ENCODE measurements at regions not wholly inside any gene's neighbourhood (a gene's known extent, or its start where the extent isn't known, plus 50 kb on each side); places are given as distances from the start of the nearest gene placed in this dataset.

- TF ChIP-seq CTCF (IDR thresholded peaks at IDR 0.05; ENCODE audit: insufficient read depth, low read length, missing control alignments) = no peak
- no peak overlapping the region for H3K4me3 ChIP-seq (ENCODE audit: low read depth, low read length)
- no peak for DNase-seq (ENCODE audit: low read depth, low spot score)
- CTCF ChIA-PET = no interaction called here
- POLR2A ChIA-PET = no interaction called here
These were observed 1661.8 kb upstream of the SPRY2 start for GRCh38 chr13:82002710-82003109.

GRCh38 chr13:81995316-81995715, 1654.4 kb upstream of the SPRY2 start:
- TF ChIP-seq CTCF (IDR thresholded peaks at IDR 0.05; ENCODE audit: insufficient read depth, low read length, missing control alignments) = no peak
- POLR2A ChIA-PET = no interaction called here
- CTCF ChIA-PET = no interaction called here

GRCh38 chr13:81990652-81991051, 1649.7 kb upstream of the SPRY2 start:
- ChIA-PET CTCF (no interaction called here), POLR2A (no interaction called here)
- no peak for DNase-seq (ENCODE audit: low read depth, low spot score)
- H3K4me3 ChIP-seq (ENCODE audit: low read depth, low read length) = no peak overlapping the region
- TF ChIP-seq CTCF (IDR thresholded peaks at IDR 0.05; ENCODE audit: insufficient read depth, low read length, missing control alignments) = no peak

More at GRCh38 chr13:81995316-81995715, 1654.4 kb upstream of the SPRY2 start:
- no peak overlapping the region for H3K4me3 ChIP-seq (ENCODE audit: low read depth, low read length)
- DNase-seq (ENCODE audit: low read depth, low spot score) = no peak

GRCh38 chr13:81988567-81988966, 1647.6 kb upstream of the SPRY2 start:
- ChIA-PET POLR2A (no interaction called here), CTCF (no interaction called here)
- TF ChIP-seq CTCF (IDR thresholded peaks at IDR 0.05; ENCODE audit: insufficient read depth, low read length, missing control alignments) = no peak
- no peak overlapping the region for H3K4me3 ChIP-seq (ENCODE audit: low read depth, low read length)
- no peak for DNase-seq (ENCODE audit: low read depth, low spot score)

- DNase-seq (ENCODE audit: low read depth, low spot score) = no peak
- POLR2A ChIA-PET = no interaction called here
- TF ChIP-seq CTCF (IDR thresholded peaks at IDR 0.05; ENCODE audit: insufficient read depth, low read length, missing control alignments) = no peak
- CTCF ChIA-PET = no interaction called here
- H3K4me3 ChIP-seq (ENCODE audit: low read depth, low read length) = no peak overlapping the region
These were observed 1646.9 kb upstream of the SPRY2 start for GRCh38 chr13:81987677-81988357.

GRCh38 chr13:81987159-81987558, 1646.2 kb upstream of the SPRY2 start:
- CTCF ChIA-PET = no interaction called here
- POLR2A ChIA-PET = no interaction called here
- DNase-seq (ENCODE audit: low read depth, low spot score) = no peak
- no peak for TF ChIP-seq CTCF (IDR thresholded peaks at IDR 0.05; ENCODE audit: insufficient read depth, low read length, missing control alignments)
- no peak overlapping the region for H3K4me3 ChIP-seq (ENCODE audit: low read depth, low read length)
